ENCODE measurements at regions not wholly inside any gene's neighbourhood (a gene's known extent, or its start where the extent isn't known, plus 50 kb on each side); places are given as distances from the start of the nearest gene placed in this dataset.

- no peak for TF ChIP-seq CTCF (IDR thresholded peaks at IDR 0.05)
- TF ChIP-seq POLR2AphosphoS5 (IDR thresholded peaks at IDR 0.05): no peak
- no peak for TF ChIP-seq EP300 (IDR thresholded peaks at IDR 0.05)
Measured at GRCh38 chr5:145548097-145548496, 287.0 kb downstream of the PRELID2 start.

All from stomach (tissue), 4 donors.